ENCODE measurements at regions not wholly inside any gene's neighbourhood (a gene's known extent, or its start where the extent isn't known, plus 50 kb on each side); places are given as distances from the start of the nearest gene placed in this dataset.

- in situ Hi-C loops (cut with MboI), result no loop called here
- Histone ChIP-seq H3K9ac (ENCODE audit: insufficient read depth in 1 of 2, low read depth in 2 of 2, low read length in 2 of 2) (no peak overlapping the region), H4K20me1 (replicated peaks; ENCODE audit: control insufficient read depth, insufficient read depth, low read length) (no peaks in the 10 kb centered on the region), H2AFZ (ENCODE audit: low read depth, low read length) (no peak overlapping the region), H3K4me1 (replicated peaks in 1 of 2; ENCODE audit: control insufficient read depth in 2 of 2, insufficient read depth in 2 of 2, low read length in 2 of 2) (no peaks in the 10 kb centered on the region), H3K27ac (ENCODE audit: extremely low read depth, low read depth, low read length) (no peak overlapping the region), H3K4me2 (ENCODE audit: insufficient read depth, low read length) (no peak overlapping the region), H3K9me1 (ENCODE audit: control insufficient read depth, insufficient read depth, low read length) (no peaks in the 10 kb centered on the region), H3K27me3 (ENCODE audit: control insufficient read depth in 2 of 2, insufficient read depth in 2 of 2, low read length in 2 of 2) (peaks cover 2 to 12% of the 10 kb centered on the region in 2 experiments; a peak in 3 of 5 replicates), H3K4me3 (no peak overlapping the region), H3K9me3 (replicated peaks; ENCODE audit: control insufficient read depth, insufficient read depth, low read depth, low read length) (no peaks in the 10 kb centered on the region), H3K79me2 (ENCODE audit: control insufficient read depth, insufficient read depth, low read length) (no peaks in the 10 kb centered on the region), H3K36me3 (ENCODE audit: control insufficient read depth, insufficient read depth, low read length) (no peaks in the 10 kb centered on the region)
- intact Hi-C loops (cut with micrococcal nuclease), result no loop called here
- BruUV-seq (replicated peaks), result no TSS peak
- ChIA-PET POLR2A (no interaction called here), CTCF (ENCODE audit: low intra/inter-chr PET ratio) (no interaction called here)
- no peak for ATAC-seq
- WGBS (ENCODE audit: insufficient coverage, low coverage, missing lambda C conversion rate), result 6% methylated on average over 1 of the region's 1 CpG
- no peak for TF ChIP-seq NR1H2 (CRISPR knock-in tag; IDR thresholded peaks at IDR 0.05)
- no peak for TF ChIP-seq ZNF212 (CRISPR knock-in tag; IDR thresholded peaks at IDR 0.05)
- TF ChIP-seq U2AF2 (optimal IDR thresholded peaks at IDR 0.05; ENCODE audit: low read depth, low read length), result no peak
- no peak for TF ChIP-seq BHLHE40 (IDR thresholded peaks at IDR 0.05; ENCODE audit: low read length)
- no peak for TF ChIP-seq FOXA3 (CRISPR knock-in tag; conservative IDR thresholded peaks at IDR 0.05 in 1 of 2, IDR thresholded peaks at IDR 0.05 in 1 of 2)
- TF ChIP-seq MIER1 (IDR thresholded peaks at IDR 0.05; ENCODE audit: low read depth), result no peak
- TF ChIP-seq E4F1 (CRISPR knock-in tag; IDR thresholded peaks at IDR 0.05; ENCODE audit: borderline replicate concordance), result no peak
- TF ChIP-seq RFX7 (CRISPR knock-in tag; IDR thresholded peaks at IDR 0.05), result no peak
- FAIRE-seq, result no peak
- no peak for DNase-seq (ENCODE audit: extremely low read depth in 1 of 4, low spot score in 3 of 4)
Measured at GRCh38 chr10:4517746-4518145, 308.3 kb upstream of the AKR1E2 start.

Measured in K562 (cell line).